IMR-90 (cell line): ENCODE measurements at regions not wholly inside any gene's neighbourhood (a gene's known extent, or its start where the extent isn't known, plus 50 kb on each side); places are given as distances from the start of the nearest gene placed in this dataset.
"Not testable (repeated sequence)": the region's sequence is repeated elsewhere in the genome, so short reads cannot be mapped to it uniquely, and the experiment has no call there.

Source experiments
- ATAC-seq: fragments of 200-7000 bp; cut with Tn5 transposase; 2 replicates; pipeline ENCODE4 v1.9.1; 2020; ENCODE audit warnings: low read depth, mild to moderate bottlenecking, moderate library complexity
- BruUV-seq: library from RNA; stranded (reverse); fragments of 400-500 nt; replicated peaks from 2 replicates; lab custom pipeline; 2021; lab: Mats Ljungman, UMichigan
- CTCF ChIA-PET: fragments of 300-600 bp; formaldehyde crosslinking; extraction: SDS; loops from one replicate; lab custom pipeline; 2021; ENCODE audit warnings: antibody characterized with exemption; lab: Yijun Ruan, JAX
- POLR2A ChIA-PET: fragments of 300-600 bp; sonication (Branson Sonifier 250); formaldehyde crosslinking; loops from one replicate; lab custom pipeline; 2022; ENCODE audit warnings: antibody characterized with exemption; ENCODE audit not compliant: unreplicated experiment; lab: Charles Lee
- DNase-seq: peaks from one replicate; pipeline ENCODE4 v3.0.0; 2013
- H2AFZ ChIP-seq: replicated peaks from 2 replicates; pipeline ENCODE3; 2013; ENCODE audit warnings: low read length, mild to moderate bottlenecking; ENCODE audit not compliant: poor library complexity
- H2AK5ac ChIP-seq: 2 replicates; pipeline ENCODE4 v1.6.1; 2013; ENCODE audit warnings: low read depth, low read length, inconsistent platforms
- H2AK9ac ChIP-seq: replicated peaks from 2 replicates; pipeline ENCODE3; 2013; ENCODE audit warnings: mild to moderate bottlenecking, low read depth, low read length, moderate library complexity; ENCODE audit not compliant: poor library complexity
- H2BK120ac ChIP-seq: 2 replicates; pipeline ENCODE4 v1.6.1; 2013; ENCODE audit warnings: low read depth, low read length, inconsistent platforms
- H2BK15ac ChIP-seq: 3 replicates; pipeline ENCODE4 v1.6.1; 2013; ENCODE audit warnings: low read depth, low read length, inconsistent platforms
- H2BK20ac ChIP-seq: 2 replicates; pipeline ENCODE4 v1.6.1; 2013; ENCODE audit warnings: low read depth, mild to moderate bottlenecking, inconsistent platforms, low read length, moderate library complexity
- H2BK5ac ChIP-seq: 2 replicates; pipeline ENCODE4 v1.6.1; 2013; ENCODE audit warnings: mild to moderate bottlenecking, low read depth, low read length, inconsistent platforms; ENCODE audit not compliant: poor library complexity, severe bottlenecking
- H3K14ac ChIP-seq: replicated peaks from 2 replicates; pipeline ENCODE4 v1.6.1; 2013; ENCODE audit warnings: low read depth, low read length, inconsistent platforms
- H3K18ac ChIP-seq: 2 replicates; pipeline ENCODE4 v1.6.1; 2013; ENCODE audit warnings: low read depth, low read length, control low read depth
- H3K23ac ChIP-seq: 2 replicates; pipeline ENCODE4 v1.6.1; 2013; ENCODE audit warnings: low read depth, low read length, inconsistent platforms
- H3K27ac ChIP-seq: 2 replicates; pipeline ENCODE4 v1.5.1; 2013; ENCODE audit warnings: mild to moderate bottlenecking, control low read depth, low read length; ENCODE audit not compliant: insufficient read depth
- H3K27me3 ChIP-seq: 2 replicates; pipeline ENCODE4 v1.6.1; 2013; ENCODE audit warnings: low read length; ENCODE audit not compliant: control insufficient read depth, insufficient read depth
- H3K36me3 ChIP-seq: 2 replicates; pipeline ENCODE4 v1.6.1; 2013; ENCODE audit warnings: low read length, mixed read lengths; ENCODE audit not compliant: control insufficient read depth, insufficient read depth
- H3K4ac ChIP-seq: 2 replicates; pipeline ENCODE4 v1.6.1; 2013; ENCODE audit warnings: low read depth, low read length, inconsistent platforms
- H3K4me1 ChIP-seq: 2 replicates; pipeline ENCODE4 v1.6.1; 2013; ENCODE audit warnings: low read length, mixed read lengths; ENCODE audit not compliant: control insufficient read depth, insufficient read depth
- H3K4me2 ChIP-seq: 2 replicates; pipeline ENCODE4 v1.6.1; 2013; ENCODE audit warnings: low read depth, mild to moderate bottlenecking, control low read depth, low read length, moderate library complexity
- H3K4me3 ChIP-seq: 2 replicates; pipeline ENCODE4 v1.5.1; 2013; ENCODE audit warnings: low read depth, mild to moderate bottlenecking, control low read depth, low read length, moderate library complexity; ENCODE audit not compliant: insufficient read depth
- H3K56ac ChIP-seq: 2 replicates; pipeline ENCODE4 v1.6.1; 2013; ENCODE audit warnings: low read length, inconsistent platforms; ENCODE audit not compliant: insufficient read depth; ENCODE audit errors: extremely low read depth
- H3K79me1 ChIP-seq, 2 experiments: 2 replicates each; pipeline ENCODE4 v1.6.1; 2013; ENCODE audit warnings: low read length in 2 of 2, inconsistent platforms in 1 of 2, low read depth in 1 of 2
- H3K9ac ChIP-seq: 2 replicates; pipeline ENCODE4 v1.6.1; 2013; ENCODE audit warnings: low read depth, low read length, control low read depth
- H3K9me1 ChIP-seq: 2 replicates; pipeline ENCODE4 v1.6.1; 2013; ENCODE audit warnings: low read length, inconsistent platforms; ENCODE audit not compliant: insufficient read depth
- H3K9me3 ChIP-seq: 2 replicates; pipeline ENCODE4 v1.6.1; 2013; ENCODE audit warnings: low read length; ENCODE audit not compliant: control insufficient read depth, insufficient read depth
- H4K20me1 ChIP-seq: 2 replicates; pipeline ENCODE4 v1.6.1; 2013; ENCODE audit warnings: low read length, inconsistent platforms; ENCODE audit not compliant: insufficient read depth
- H4K5ac ChIP-seq: 2 replicates; pipeline ENCODE4 v1.6.1; 2013; ENCODE audit warnings: mild to moderate bottlenecking, low read depth, low read length, control low read depth
- H4K8ac ChIP-seq, 2 experiments: 2 replicates each; pipeline ENCODE4 v1.6.1; 2013; ENCODE audit warnings: low read depth in 2 of 2, low read length in 2 of 2, control low read depth in 1 of 2, inconsistent platforms in 1 of 2
- H4K91ac ChIP-seq: 2 replicates; pipeline ENCODE4 v1.6.1; 2013; ENCODE audit warnings: low read depth, low read length, inconsistent platforms; ENCODE audit not compliant: insufficient read depth
- WGBS, 2 experiments: methylation state at CpG; one replicate each; pipeline versions ENCODE4 v1.1.5 to v1.1.7; 2013; ENCODE audit warnings: missing lambda C conversion rate in 2 of 2; ENCODE audit not compliant: insufficient read length in 1 of 2; ENCODE audit errors: extremely low coverage in 2 of 2; 5-methylcytosine and 5-hydroxymethylcytosine counted together
- dilution Hi-C: fragments of 300-500 bp; cut with HindIII; formaldehyde crosslinking; loops from one replicate; pipeline ENCODE4 v1.14.3; 2018; ENCODE audit warnings: low sequenced_read_pairs; ENCODE audit not compliant: unreplicated experiment
- in situ Hi-C: fragments of 300-500 bp; cut with MboI; formaldehyde crosslinking; loops from 3 replicates; pipeline ENCODE4 v1.14.3; 2019; ENCODE audit warnings: low sequenced_read_pairs, inconsistent platforms, mixed read lengths
- intact Hi-C: fragments of 100-400 bp; cut with micrococcal nuclease; formaldehyde crosslinking; loops from 2 replicates; pipeline ENCODE4 v1.10.0; 2022
- TF ChIP-seq, protein P1 (sequence below): conservative IDR thresholded peaks from 2 replicates; pipeline ENCODE4 v1.5.1; 2012; ENCODE audit warnings: mild to moderate bottlenecking, low read depth, low read length, improper control_type of control experiment

DNA sequence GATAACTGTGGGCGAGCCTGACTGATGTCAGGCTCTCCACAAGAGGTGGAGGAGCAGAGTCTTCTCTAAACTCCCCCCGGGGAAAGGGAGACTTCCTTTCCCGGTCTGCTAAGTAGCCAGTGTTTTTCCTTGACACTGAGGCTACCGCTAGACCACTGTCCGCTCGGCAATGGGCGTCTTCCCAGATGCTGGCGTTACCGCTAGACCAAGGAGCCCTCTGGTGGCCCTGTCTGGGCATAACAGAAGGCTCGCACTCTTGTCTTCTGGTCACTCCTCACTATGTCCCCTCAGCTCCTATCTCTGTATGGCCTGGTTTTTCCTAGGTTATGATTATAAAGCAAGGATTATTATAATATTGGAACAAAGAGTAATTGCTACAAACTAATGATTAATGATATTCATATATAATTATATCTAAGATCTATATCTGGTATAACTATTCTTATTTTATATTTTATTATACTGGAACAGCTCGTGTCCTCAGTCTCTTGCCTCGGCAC, 278.7 kb downstream of the CAAP1 start:
- H3K4me3 ChIP-seq, H3K56ac ChIP-seq, dilution Hi-C loops, H3K9me3 ChIP-seq, H3K23ac ChIP-seq, H2AK9ac ChIP-seq, H4K20me1 ChIP-seq, H3K4ac ChIP-seq, H3K14ac ChIP-seq, H3K4me2 ChIP-seq, H3K27ac ChIP-seq, H2AFZ ChIP-seq, ATAC-seq, H2BK15ac ChIP-seq, H3K4me1 ChIP-seq, H2BK20ac ChIP-seq, H3K27me3 ChIP-seq, CTCF ChIA-PET, DNase-seq, H3K36me3 ChIP-seq, H4K5ac ChIP-seq, H4K8ac ChIP-seq, H3K9ac ChIP-seq, in situ Hi-C loops, H3K79me1 ChIP-seq, POLR2A ChIA-PET, H2BK120ac ChIP-seq, H3K18ac ChIP-seq, H2BK5ac ChIP-seq, BruUV-seq, H3K9me1 ChIP-seq, H4K91ac ChIP-seq, H2AK5ac ChIP-seq: not testable (repeated sequence)
- intact Hi-C loops, result loop anchor here (5.0 kb wide), 1 partner anchor 287 kb away; no protein-coding TSS in a partner anchor
- TF ChIP-seq, protein P1, sequence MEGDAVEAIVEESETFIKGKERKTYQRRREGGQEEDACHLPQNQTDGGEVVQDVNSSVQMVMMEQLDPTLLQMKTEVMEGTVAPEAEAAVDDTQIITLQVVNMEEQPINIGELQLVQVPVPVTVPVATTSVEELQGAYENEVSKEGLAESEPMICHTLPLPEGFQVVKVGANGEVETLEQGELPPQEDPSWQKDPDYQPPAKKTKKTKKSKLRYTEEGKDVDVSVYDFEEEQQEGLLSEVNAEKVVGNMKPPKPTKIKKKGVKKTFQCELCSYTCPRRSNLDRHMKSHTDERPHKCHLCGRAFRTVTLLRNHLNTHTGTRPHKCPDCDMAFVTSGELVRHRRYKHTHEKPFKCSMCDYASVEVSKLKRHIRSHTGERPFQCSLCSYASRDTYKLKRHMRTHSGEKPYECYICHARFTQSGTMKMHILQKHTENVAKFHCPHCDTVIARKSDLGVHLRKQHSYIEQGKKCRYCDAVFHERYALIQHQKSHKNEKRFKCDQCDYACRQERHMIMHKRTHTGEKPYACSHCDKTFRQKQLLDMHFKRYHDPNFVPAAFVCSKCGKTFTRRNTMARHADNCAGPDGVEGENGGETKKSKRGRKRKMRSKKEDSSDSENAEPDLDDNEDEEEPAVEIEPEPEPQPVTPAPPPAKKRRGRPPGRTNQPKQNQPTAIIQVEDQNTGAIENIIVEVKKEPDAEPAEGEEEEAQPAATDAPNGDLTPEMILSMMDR, result peak; percentile 17; the same call in 1 of the 2 replicates
- no CpG with 5 or more reads among the region's 12 CpGs for WGBS, 2 experiments
